AG04450 (cell line): ENCODE measurements at regions not wholly inside any gene's neighbourhood (a gene's known extent, or its start where the extent isn't known, plus 50 kb on each side); places are given as distances from the start of the nearest gene placed in this dataset.
"Not testable (repeated sequence)": the region's sequence is repeated elsewhere in the genome, so short reads cannot be mapped to it uniquely, and the experiment has no call there.

Experiments used
- CTCF ChIA-PET: fragments of 300-600, 350-600 bp; formaldehyde crosslinking; extraction: SDS; loops from one replicate; lab custom pipeline; 2022; ENCODE audit warnings: antibody characterized with exemption, inconsistent platforms; lab: Charles Lee
- POLR2A ChIA-PET: fragments of 350-600 bp; formaldehyde crosslinking; extraction: SDS; loops from one replicate; lab custom pipeline; 2021; ENCODE audit warnings: antibody characterized with exemption, inconsistent platforms; lab: Yijun Ruan, JAX
- DNase-seq: peaks from one replicate; pipeline ENCODE4 v3.0.0-alpha.2; 2011; ENCODE audit warnings: low read depth, low spot score
- H3K27ac ChIP-seq: one replicate; pipeline ENCODE4 v1.5.1; 2012; ENCODE audit warnings: low read depth, low read length, control low read depth
- H3K27me3 ChIP-seq: one replicate; pipeline ENCODE4 v1.6.0; 2012; ENCODE audit warnings: low read length; ENCODE audit not compliant: control insufficient read depth, insufficient read depth
- H3K4me3 ChIP-seq: 2 replicates; pipeline ENCODE4 v1.5.1; 2011; ENCODE audit warnings: mild to moderate bottlenecking, low read depth, low read length, control low read depth
- H3K9me3 ChIP-seq: 2 replicates; pipeline ENCODE4 v1.5.1; 2012; ENCODE audit warnings: low read length; ENCODE audit not compliant: control insufficient read depth, insufficient read depth
- CTCF ChIP-seq: IDR thresholded peaks from 2 replicates; pipeline ENCODE4 v1.5.1; 2011; ENCODE audit warnings: low read depth, low read length, control low read depth, inconsistent platforms

GRCh38 chr10:20668985-20669384 lies 228.1 kb downstream of the NEBL start:
- CTCF ChIA-PET = no interaction called here
- Histone ChIP-seq H3K27me3 (no peaks in the 10 kb centered on the region), H3K9me3 (peaks cover 13% of the 10 kb centered on the region; the same call in 1 of the 2 replicates), H3K27ac (no peak overlapping the region), H3K4me3 (no peak overlapping the region)
- POLR2A ChIA-PET = no interaction called here
- DNase-seq = no peak
- no peak for TF ChIP-seq CTCF

- no peak for TF ChIP-seq CTCF
- DNase-seq = no peak
- ChIA-PET CTCF (no interaction called here), POLR2A (no interaction called here)
- Histone ChIP-seq H3K27me3 (no peaks in the 10 kb centered on the region), H3K9me3 (peaks cover 17% of the 10 kb centered on the region), H3K27ac (no peak overlapping the region), H3K4me3 (no peak overlapping the region)
These were observed 234.4 kb downstream of the NEBL start for GRCh38 chr10:20662742-20663141.

- Histone ChIP-seq H3K27ac (no peak overlapping the region), H3K4me3 (no peak overlapping the region), H3K27me3 (no peaks in the 10 kb centered on the region), H3K9me3 (peaks cover 7% of the 10 kb centered on the region)
- DNase-seq = no peak
- no peak for TF ChIP-seq CTCF
- POLR2A ChIA-PET = no interaction called here
- CTCF ChIA-PET = no interaction called here
These were observed 237.9 kb downstream of the NEBL start for GRCh38 chr10:20659225-20659624.

GRCh38 chr10:20658158-20658557 lies 239.0 kb downstream of the NEBL start:
- POLR2A ChIA-PET = no interaction called here
- CTCF ChIA-PET = no interaction called here
- peaks cover 4% of the 10 kb centered on the region; the same call in 1 of the 2 replicates for H3K9me3 ChIP-seq
- no peak for TF ChIP-seq CTCF
- H3K27me3 ChIP-seq = no peaks in the 10 kb centered on the region
- no peak for DNase-seq
- no peak overlapping the region for H3K4me3 ChIP-seq
- no peak overlapping the region for H3K27ac ChIP-seq

GRCh38 chr10:20656886-20657285 lies 240.2 kb downstream of the NEBL start:
- no peak overlapping the region for H3K4me3 ChIP-seq
- POLR2A ChIA-PET = no interaction called here
- no peak for DNase-seq
- no peak overlapping the region for H3K27ac ChIP-seq
- no peak for TF ChIP-seq CTCF
- CTCF ChIA-PET = no interaction called here
- no peaks in the 10 kb centered on the region for H3K27me3 ChIP-seq
- no peaks in the 10 kb centered on the region for H3K9me3 ChIP-seq

- H3K27ac ChIP-seq, H3K27me3 ChIP-seq, CTCF ChIA-PET, H3K4me3 ChIP-seq, DNase-seq, H3K9me3 ChIP-seq, POLR2A ChIA-PET: not testable (repeated sequence)
These were observed 244.7 kb downstream of the NEBL start for GRCh38 chr10:20652424-20652823.
